Natural killer cell treated with Interleukin-12 subunit alpha and Interleukin-12 subunit beta and Interleukin-15 and Interleukin-18, amount 100 ng/mL, for 72 hours (primary cell): ENCODE measurements at regions not wholly inside any gene's neighbourhood (a gene's known extent, or its start where the extent isn't known, plus 50 kb on each side); places are given as distances from the start of the nearest gene placed in this dataset.
"Not testable (repeated sequence)": the region's sequence is repeated elsewhere in the genome, so short reads cannot be mapped to it uniquely, and the experiment has no call there.

Experiments used
- ATAC-seq, 2 donors: fragments of 150-1000 bp; cut with Tn5 transposase in 1 of 2; sonication (Bioruptor Pico), chemical (Tn5 transposase) in 1 of 2; 2 replicates each; pipeline ENCODE4 v1.10.0; 2021
- DNase-seq: peaks from one replicate; pipeline ENCODE4 v3.0.0; 2022; ENCODE audit warnings: low spot score
- H3K27ac Mint-ChIP-seq, 2 donors: 1 replicate in 1 of 2; 2 replicates in 1 of 2; pipeline ENCODE4 v1.8.0; 2022; ENCODE audit warnings: mixed read lengths in 2 of 2, mild to moderate bottlenecking in 1 of 2, moderate library complexity in 1 of 2
- H3K27me3 Mint-ChIP-seq, 2 donors: 1 replicate in 1 of 2; 2 replicates in 1 of 2; pipeline ENCODE4 v1.8.0; 2022; ENCODE audit warnings: mixed read lengths in 2 of 2
- H3K36me3 Mint-ChIP-seq: one replicate; pipeline ENCODE4 v1.8.0; 2022; ENCODE audit warnings: mixed read lengths
- H3K4me1 Mint-ChIP-seq, 2 donors: 1 replicate in 1 of 2; 2 replicates in 1 of 2; pipeline ENCODE4 v1.8.0; 2022; ENCODE audit warnings: low read depth in 2 of 2, mixed read lengths in 2 of 2, mild to moderate bottlenecking in 1 of 2
- H3K4me3 Mint-ChIP-seq: one replicate; pipeline ENCODE4 v1.8.0; 2022; ENCODE audit warnings: mixed read lengths
- H3K9me3 Mint-ChIP-seq: 2 replicates; pipeline ENCODE4 v1.8.0; 2022; ENCODE audit warnings: mixed read lengths

DNA sequence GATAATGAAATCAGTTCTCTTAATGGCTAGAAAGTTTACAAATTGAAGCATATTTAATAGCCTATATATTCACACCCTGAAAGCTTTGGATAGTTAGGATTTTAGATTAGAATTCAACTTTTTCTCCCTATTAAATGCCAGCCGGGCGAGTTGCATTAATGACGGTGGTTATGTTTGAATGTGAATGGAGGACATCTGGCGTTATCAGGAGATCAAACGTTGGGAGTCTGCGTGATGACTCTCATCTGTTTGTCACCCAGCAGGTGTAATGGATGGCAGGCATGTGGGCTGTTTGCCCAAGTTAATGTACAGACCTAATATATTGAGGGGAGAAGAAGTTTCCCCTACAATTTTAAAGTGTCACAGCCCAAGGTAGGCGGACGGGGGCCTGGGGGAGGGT is 1227.7 kb upstream of the WWC1 start:
- DNase-seq (no peak), ATAC-seq (no peak)
- H3K4me1 Mint-ChIP-seq, result no peaks in the 10 kb centered on the region
- H3K36me3 Mint-ChIP-seq, result no peaks in the 10 kb centered on the region
- H3K27me3 Mint-ChIP-seq, result no peaks in the 10 kb centered on the region
- no peak overlapping the region for H3K27ac Mint-ChIP-seq
- no peak overlapping the region for H3K4me3 Mint-ChIP-seq
- H3K9me3 Mint-ChIP-seq, result no peaks in the 10 kb centered on the region

DNA sequence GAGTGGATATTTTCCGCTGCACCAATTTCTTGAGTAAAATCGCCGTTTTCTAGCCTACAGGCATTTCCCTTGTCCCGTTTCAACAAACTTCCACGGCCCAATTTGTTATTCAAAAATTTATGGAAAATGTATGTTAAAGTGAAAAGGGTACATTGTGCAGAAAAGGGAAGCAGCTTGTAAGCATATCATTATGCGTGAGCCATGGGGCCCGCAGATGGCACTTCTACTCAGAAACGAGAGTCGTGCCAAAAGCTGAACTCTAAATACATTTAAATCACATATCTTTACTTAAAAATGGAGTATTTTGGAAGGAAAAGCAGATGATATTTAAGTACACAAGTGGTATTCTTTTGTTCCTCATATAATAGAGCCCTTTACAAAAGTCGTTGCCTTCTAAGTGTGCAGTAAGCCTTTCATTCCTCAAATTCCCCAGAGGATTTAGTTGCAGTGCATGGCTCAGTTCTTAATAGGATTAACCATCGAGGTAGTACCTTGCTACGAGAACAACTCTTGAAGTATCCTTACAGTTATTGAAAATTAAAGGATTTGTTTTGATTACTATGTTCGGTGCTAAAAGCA is 1227.2 kb upstream of the WWC1 start:
- no peaks in the 10 kb centered on the region for H3K36me3 Mint-ChIP-seq
- ATAC-seq (no peak), DNase-seq (no peak)
- no peaks in the 10 kb centered on the region for H3K9me3 Mint-ChIP-seq
- H3K4me1 Mint-ChIP-seq, result no peaks in the 10 kb centered on the region
- no peak overlapping the region for H3K4me3 Mint-ChIP-seq
- H3K27me3 Mint-ChIP-seq, result no peaks in the 10 kb centered on the region
- H3K27ac Mint-ChIP-seq, result no peak overlapping the region

DNA sequence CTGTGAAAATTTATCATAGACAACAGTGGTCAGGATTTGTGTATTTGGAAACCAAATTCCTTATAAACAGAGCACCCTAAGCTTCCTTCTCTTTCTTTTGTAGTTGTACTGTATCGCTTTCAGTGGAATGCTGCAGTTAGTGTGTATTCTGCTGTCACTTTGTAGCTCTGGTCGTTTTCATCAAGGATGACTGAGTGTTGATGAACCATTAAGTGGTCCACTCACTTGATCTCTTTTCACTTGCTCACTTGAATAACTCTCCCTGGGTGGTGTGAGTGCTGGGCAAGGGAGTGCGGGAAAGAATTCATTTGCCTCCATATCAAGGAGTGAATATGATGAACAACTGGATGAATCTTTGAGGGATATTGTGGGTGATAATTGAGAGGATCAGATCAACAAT is 1225.7 kb upstream of the WWC1 start:
- Mint-ChIP-seq H3K9me3 (no peaks in the 10 kb centered on the region), H3K4me1 (no peaks in the 10 kb centered on the region), H3K36me3 (no peaks in the 10 kb centered on the region), H3K4me3 (no peak overlapping the region), H3K27ac (no peak overlapping the region), H3K27me3 (no peaks in the 10 kb centered on the region)
- ATAC-seq, result no peak
- no peak for DNase-seq

DNA sequence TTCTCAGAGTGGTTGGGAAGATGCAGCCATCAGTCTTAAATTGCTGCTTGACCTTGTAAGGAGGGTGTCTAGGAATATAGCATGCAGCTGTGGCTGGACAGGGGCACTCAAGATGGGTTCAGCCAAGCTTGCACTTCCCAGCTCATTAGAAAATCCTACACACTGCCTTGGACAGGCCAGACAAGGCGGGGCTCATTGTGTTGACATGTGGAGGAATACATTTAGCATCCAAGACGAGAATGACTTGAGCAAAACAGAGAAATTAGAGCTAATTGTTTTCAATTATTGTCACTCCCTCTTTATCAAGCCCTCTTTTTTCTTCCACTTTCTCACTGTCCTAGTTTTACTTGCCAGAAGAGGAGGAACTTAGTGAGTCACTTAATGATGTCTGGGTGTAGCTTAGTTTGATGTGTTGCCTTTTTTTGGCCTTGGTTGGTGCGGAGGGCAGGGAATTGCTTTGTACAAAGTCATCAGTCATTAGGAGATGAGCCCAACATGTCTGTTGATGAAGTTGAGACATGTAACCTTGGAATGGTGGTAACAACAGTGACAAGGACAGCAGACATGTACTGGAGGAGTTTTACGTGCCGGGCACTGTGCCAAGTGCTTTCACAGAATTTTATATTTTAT is 1219.3 kb upstream of the WWC1 start:
- H3K27me3 Mint-ChIP-seq, result no peaks in the 10 kb centered on the region
- DNase-seq, result no peak
- H3K4me3 Mint-ChIP-seq, result no peak overlapping the region
- H3K36me3 Mint-ChIP-seq, result no peaks in the 10 kb centered on the region
- H3K4me1 Mint-ChIP-seq, result no peaks in the 10 kb centered on the region
- peaks cover 20% of the 10 kb centered on the region for H3K9me3 Mint-ChIP-seq
- no peak for ATAC-seq
- no peak overlapping the region for H3K27ac Mint-ChIP-seq

DNA sequence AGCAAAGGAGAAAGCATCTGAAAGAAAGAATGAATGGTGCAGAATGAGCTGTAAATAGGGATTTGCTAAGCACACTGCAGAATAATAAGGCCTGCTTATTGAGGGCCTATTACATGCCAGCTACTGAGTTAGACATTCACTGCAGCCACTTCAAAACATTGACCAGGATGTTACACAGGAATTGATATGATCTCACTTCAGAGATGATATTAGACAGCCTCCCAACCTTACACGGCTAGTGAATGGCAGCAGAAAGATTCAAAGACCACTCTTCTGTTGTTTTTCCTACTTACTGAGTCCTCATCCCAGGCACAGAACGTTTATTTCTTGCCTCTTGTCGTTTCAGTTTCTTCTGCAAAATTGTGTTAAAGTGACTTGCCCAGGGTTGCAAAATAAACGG is 1209.9 kb upstream of the WWC1 start:
- Mint-ChIP-seq H3K4me1 (no peaks in the 10 kb centered on the region), H3K36me3 (no peaks in the 10 kb centered on the region), H3K4me3 (no peak overlapping the region), H3K27me3 (no peaks in the 10 kb centered on the region), H3K27ac (no peak overlapping the region), H3K9me3 (no peaks in the 10 kb centered on the region)
- ATAC-seq (no peak), DNase-seq (no peak)

DNA sequence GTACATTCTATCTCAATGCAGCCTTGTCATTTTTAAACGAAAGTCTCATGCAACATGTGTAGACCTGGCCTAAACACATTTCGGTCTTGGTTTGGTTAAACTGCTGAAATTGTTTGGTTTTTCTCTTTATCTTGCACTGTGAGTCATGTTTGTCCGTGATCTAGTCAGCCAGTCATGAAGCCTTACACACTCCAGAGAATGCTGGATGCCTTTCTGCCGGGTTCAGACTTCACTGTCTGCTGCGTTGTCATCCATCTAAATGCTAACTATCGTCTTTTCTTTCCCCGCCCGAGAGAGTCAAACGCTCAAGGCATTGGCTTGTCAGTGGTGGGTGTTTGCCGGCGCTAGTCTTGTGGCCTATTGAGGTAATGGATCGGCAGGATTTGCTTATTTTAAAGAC is 1194.6 kb upstream of the WWC1 start:
- Mint-ChIP-seq H3K4me1 (no peaks in the 10 kb centered on the region), H3K27ac (no peak overlapping the region), H3K27me3 (no peaks in the 10 kb centered on the region), H3K36me3 (no peaks in the 10 kb centered on the region), H3K9me3 (peaks cover 19% of the 10 kb centered on the region), H3K4me3 (no peak overlapping the region)
- no peak for ATAC-seq
- no peak for DNase-seq

DNA sequence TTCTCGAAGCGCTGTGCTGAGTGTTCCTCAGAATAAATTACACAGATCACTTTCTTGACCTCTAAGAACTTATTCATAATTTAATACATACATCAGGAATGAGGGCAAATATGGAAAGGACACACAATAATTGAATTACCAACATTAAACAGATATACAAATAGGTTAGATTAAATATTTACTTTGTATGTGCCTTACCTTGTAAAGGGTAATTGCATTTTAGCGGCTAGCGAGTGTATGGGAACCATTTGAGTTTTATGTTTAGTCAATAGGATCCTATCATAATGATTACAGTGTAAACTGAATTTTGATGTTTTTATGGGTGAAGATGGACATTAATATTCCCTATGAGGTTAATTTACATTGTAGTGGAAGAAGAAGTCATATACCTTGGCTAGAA is 1187.1 kb upstream of the WWC1 start:
- H3K4me3 Mint-ChIP-seq, result no peak overlapping the region
- no peaks in the 10 kb centered on the region for H3K4me1 Mint-ChIP-seq
- no peak overlapping the region for H3K27ac Mint-ChIP-seq
- DNase-seq (no peak), ATAC-seq (no peak)
- peaks cover 19% of the 10 kb centered on the region for H3K9me3 Mint-ChIP-seq
- H3K36me3 Mint-ChIP-seq, result peaks cover 9% of the 10 kb centered on the region
- H3K27me3 Mint-ChIP-seq, result no peaks in the 10 kb centered on the region

DNA sequence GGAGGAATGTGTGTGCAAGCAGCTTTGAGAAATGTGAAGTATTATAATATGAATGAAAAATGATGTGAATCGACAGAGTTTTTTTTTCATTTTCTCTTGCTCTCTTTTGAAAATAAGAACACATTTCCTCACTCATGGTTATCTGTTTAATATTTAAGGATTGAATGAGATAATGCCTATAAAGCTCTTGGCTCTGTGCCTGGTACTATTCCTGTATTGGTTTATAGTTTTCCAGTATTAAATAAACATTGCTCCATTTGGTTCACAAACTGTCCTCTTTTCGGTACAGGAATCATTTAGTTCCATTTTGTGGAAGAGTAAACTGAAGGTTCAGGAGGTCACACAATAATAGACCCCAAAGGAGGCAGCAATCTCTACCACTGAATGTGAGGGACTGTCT is 1185.5 kb upstream of the WWC1 start:
- no peak for ATAC-seq

DNA sequence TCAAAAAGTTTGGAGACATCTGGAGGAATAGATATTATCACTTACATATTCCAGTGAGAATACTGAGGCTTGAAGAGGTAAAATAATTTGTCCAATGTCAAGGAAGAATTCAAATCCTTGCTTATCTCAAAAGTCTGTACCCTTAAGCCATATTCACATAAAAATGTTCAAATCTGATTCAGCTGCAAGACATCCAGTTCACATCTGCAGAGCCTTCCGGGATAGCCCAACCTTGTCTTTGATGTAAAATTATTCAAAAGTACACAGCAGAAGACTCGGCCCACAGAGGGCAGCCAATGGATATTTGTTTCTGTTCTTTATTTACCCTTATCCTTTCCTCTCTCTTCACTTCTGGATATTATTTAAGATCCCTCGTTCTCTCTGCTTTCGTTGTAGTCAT is 1183.8 kb upstream of the WWC1 start:
- Mint-ChIP-seq H3K36me3 (peaks cover 10% of the 10 kb centered on the region), H3K27ac (no peak overlapping the region), H3K27me3 (no peaks in the 10 kb centered on the region), H3K4me3 (no peak overlapping the region), H3K4me1 (no peaks in the 10 kb centered on the region), H3K9me3 (peaks cover 21% of the 10 kb centered on the region)
- ATAC-seq (no peak), DNase-seq (no peak)

More for the DNA sequence above, 1185.5 kb upstream of the WWC1 start:
- no peaks in the 10 kb centered on the region for H3K4me1 Mint-ChIP-seq
- H3K27me3 Mint-ChIP-seq, result no peaks in the 10 kb centered on the region
- no peak overlapping the region for H3K27ac Mint-ChIP-seq
- no peak overlapping the region for H3K4me3 Mint-ChIP-seq
- no peak for DNase-seq
- peaks cover 19% of the 10 kb centered on the region for H3K9me3 Mint-ChIP-seq
- peaks cover 9% of the 10 kb centered on the region for H3K36me3 Mint-ChIP-seq

DNA sequence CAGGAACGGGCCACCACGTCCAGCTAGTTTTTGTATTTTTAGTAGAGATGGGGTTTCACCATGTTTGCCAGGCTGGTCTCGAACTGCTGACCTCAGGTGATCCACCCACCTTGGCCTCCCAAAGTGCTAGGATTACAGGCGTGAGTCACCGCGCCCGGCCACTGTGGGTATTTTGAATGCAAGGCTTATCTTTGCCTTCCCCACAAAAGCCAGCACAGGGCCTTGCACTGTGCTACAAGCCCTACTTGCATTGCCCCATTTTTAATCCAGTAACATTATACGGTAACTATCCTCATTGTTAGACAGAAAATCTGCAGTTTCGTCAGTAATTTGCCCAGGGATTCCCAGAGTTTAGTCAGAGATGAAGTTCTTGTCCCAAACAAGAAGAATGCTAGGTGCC is 1183.2 kb upstream of the WWC1 start:
- H3K27ac Mint-ChIP-seq, H3K27me3 Mint-ChIP-seq, DNase-seq, ATAC-seq, H3K4me1 Mint-ChIP-seq, H3K4me3 Mint-ChIP-seq: not testable (repeated sequence)
- Mint-ChIP-seq H3K36me3 (peaks cover 14% of the 10 kb centered on the region), H3K9me3 (peaks cover 26% of the 10 kb centered on the region)

DNA sequence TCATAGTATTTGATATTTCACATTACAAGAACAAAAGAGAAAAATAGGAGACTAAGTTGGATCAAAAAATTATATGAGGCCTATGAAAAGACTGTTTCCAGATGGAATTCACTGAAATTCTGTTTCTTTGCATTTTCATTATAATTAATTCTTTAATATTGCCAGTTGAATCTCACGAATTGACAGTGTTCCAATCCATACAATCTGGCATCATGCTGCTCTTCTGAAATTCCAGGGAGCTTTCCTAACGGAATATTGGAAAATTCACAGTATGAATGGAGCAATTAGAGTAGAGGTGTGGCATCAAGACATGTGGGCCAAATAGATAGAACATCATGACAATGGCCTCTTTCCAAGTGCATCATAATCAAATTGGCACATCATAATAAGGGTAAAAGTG is 1178.9 kb upstream of the WWC1 start:
- Mint-ChIP-seq H3K27me3 (no peaks in the 10 kb centered on the region), H3K4me3 (no peak overlapping the region), H3K36me3 (peaks cover 10% of the 10 kb centered on the region), H3K4me1 (no peaks in the 10 kb centered on the region), H3K9me3 (peaks cover 16% of the 10 kb centered on the region), H3K27ac (no peak overlapping the region)
- DNase-seq (no peak), ATAC-seq (no peak)

DNA sequence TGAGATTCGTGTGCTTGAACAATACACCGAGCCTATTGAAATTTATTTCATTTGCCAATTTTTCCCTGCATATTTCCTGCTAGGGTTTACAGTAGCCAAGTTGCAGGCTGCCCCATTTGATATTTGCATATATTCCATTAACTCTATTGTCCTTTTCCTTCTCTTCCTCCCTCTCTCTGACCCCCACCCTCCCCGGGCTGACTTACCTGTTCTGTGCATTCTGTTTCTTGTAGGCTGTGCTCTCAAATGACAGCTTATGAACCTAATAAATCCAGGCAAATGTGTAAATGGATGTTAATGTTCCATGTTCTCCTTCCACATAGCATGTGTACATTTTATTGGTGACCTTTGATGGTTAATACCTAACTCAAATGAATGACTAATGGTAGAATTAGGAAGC is 1169.2 kb upstream of the WWC1 start:
- peaks cover 8% of the 10 kb centered on the region for H3K36me3 Mint-ChIP-seq
- H3K4me1 Mint-ChIP-seq, result no peaks in the 10 kb centered on the region
- no peak overlapping the region for H3K4me3 Mint-ChIP-seq
- ATAC-seq (no peak), DNase-seq (no peak)
- H3K27ac Mint-ChIP-seq, result no peak overlapping the region
- no peaks in the 10 kb centered on the region for H3K27me3 Mint-ChIP-seq
- H3K9me3 Mint-ChIP-seq, result peaks cover 19% of the 10 kb centered on the region

DNA sequence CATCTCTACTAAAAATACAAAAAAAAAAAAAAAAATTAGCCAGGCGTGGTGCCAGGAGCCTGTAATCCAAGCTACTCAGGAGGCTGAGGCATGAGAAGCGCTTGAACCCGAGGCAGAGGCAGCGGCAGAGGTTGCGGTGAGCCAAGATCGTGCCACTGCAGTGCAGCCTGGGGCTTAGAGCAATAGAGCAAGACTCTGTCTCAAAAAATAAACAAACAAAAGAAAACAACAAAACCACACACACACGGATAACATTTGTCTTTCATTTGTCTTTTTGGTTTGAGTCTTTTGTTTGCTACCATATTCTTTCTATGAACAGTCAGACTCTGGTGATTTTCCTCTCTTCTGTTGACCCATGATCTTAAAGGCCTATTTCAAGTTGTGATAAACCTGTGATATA is 1168.3 kb upstream of the WWC1 start:
- Mint-ChIP-seq H3K4me3 (no peak overlapping the region), H3K9me3 (peaks cover 16% of the 10 kb centered on the region), H3K36me3 (peaks cover 8% of the 10 kb centered on the region), H3K27ac (no peak overlapping the region), H3K27me3 (no peaks in the 10 kb centered on the region), H3K4me1 (no peaks in the 10 kb centered on the region)
- DNase-seq, result no peak
- no peak for ATAC-seq

DNA sequence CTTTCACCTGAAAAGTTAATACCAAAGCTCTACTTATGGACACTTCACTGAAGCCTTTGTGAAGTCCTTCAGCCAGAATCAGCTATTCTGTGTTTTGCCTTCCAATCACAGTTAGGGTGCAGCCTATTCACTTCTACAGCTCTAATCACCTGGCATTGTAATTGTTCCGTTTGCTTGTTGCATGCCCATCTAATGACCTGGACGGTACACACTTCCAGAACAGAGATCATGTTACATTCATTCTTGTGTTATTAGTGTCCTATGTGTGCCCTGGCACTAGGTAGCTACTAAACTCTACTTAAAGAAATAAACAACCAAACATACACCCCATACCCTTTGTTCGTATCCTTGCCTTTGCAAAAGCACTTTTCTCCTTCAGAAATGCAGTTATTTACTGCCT is 1162.9 kb upstream of the WWC1 start:
- Mint-ChIP-seq H3K27me3 (no peaks in the 10 kb centered on the region), H3K9me3 (peaks cover 13% of the 10 kb centered on the region), H3K4me1 (no peaks in the 10 kb centered on the region), H3K27ac (no peak overlapping the region), H3K36me3 (no peaks in the 10 kb centered on the region), H3K4me3 (no peak overlapping the region)
- DNase-seq, result no peak
- no peak for ATAC-seq
